Endodermal cell (in vitro differentiated cells): ENCODE measurements at regions not wholly inside any gene's neighbourhood (a gene's known extent, or its start where the extent isn't known, plus 50 kb on each side); places are given as distances from the start of the nearest gene placed in this dataset.

Source experiments
- DNase-seq: peaks from one replicate; pipeline ENCODE4 v3.0.0-alpha.2; 2017
- H3K27ac ChIP-seq: 2 replicates; pipeline ENCODE4 v1.5.1; 2013; ENCODE audit warnings: mild to moderate bottlenecking, low read depth, low read length, moderate library complexity
- H3K27me3 ChIP-seq: 2 replicates; pipeline ENCODE4 v1.6.1; 2013; ENCODE audit warnings: mild to moderate bottlenecking, low read length, moderate library complexity; ENCODE audit not compliant: insufficient read depth, control insufficient read depth, poor library complexity, severe bottlenecking
- H3K36me3 ChIP-seq: 2 replicates; pipeline ENCODE4 v1.7.0; 2013; ENCODE audit warnings: mild to moderate bottlenecking, low read length, moderate library complexity; ENCODE audit not compliant: control insufficient read depth, insufficient read depth
- H3K4me1 ChIP-seq: one replicate; pipeline ENCODE4 v1.7.0; 2013; ENCODE audit warnings: low read length; ENCODE audit not compliant: control insufficient read depth, insufficient read depth
- H3K4me3 ChIP-seq: 2 replicates; pipeline ENCODE4 v1.5.1; 2013; ENCODE audit warnings: mild to moderate bottlenecking, low read length, moderate library complexity
- H3K9ac ChIP-seq: 2 replicates; pipeline ENCODE4 v1.6.1; 2013; ENCODE audit warnings: mild to moderate bottlenecking, low read length, moderate library complexity; ENCODE audit not compliant: poor library complexity, severe bottlenecking; ENCODE audit errors: extremely low read depth
- H3K9me3 ChIP-seq: 2 replicates; pipeline ENCODE4 v1.6.1; 2013; ENCODE audit warnings: mild to moderate bottlenecking, low read length, moderate library complexity; ENCODE audit not compliant: control insufficient read depth
- H3K27ac Mint-ChIP-seq: 2 replicates; pipeline ENCODE4 v1.8.0; 2020; ENCODE audit warnings: mixed read lengths
- H3K27me3 Mint-ChIP-seq: 2 replicates; pipeline ENCODE4 v1.8.0; 2021; ENCODE audit warnings: mild to moderate bottlenecking, mixed read lengths; ENCODE audit not compliant: insufficient read depth
- H3K36me3 Mint-ChIP-seq: 2 replicates; pipeline ENCODE4 v1.8.0; 2020; ENCODE audit warnings: low read depth, mixed read lengths
- H3K4me1 Mint-ChIP-seq: 2 replicates; pipeline ENCODE4 v1.8.0; 2020; ENCODE audit warnings: mixed read lengths
- H3K4me3 Mint-ChIP-seq: 2 replicates; pipeline ENCODE4 v1.8.0; 2020; ENCODE audit warnings: mild to moderate bottlenecking, moderate library complexity, mixed read lengths
- H3K9me3 Mint-ChIP-seq: 2 replicates; pipeline ENCODE4 v1.8.0; 2020; ENCODE audit warnings: mild to moderate bottlenecking, mixed read lengths
- WGBS, 2 experiments: methylation state at CpG; one replicate each; pipeline versions ENCODE4 v1.1.5 to v1.1.7; 2013; ENCODE audit warnings: missing lambda C conversion rate in 2 of 2, mixed read lengths in 1 of 2; ENCODE audit not compliant: insufficient coverage in 1 of 2, insufficient read length in 1 of 2; 5-methylcytosine and 5-hydroxymethylcytosine counted together
- TF ChIP-seq, protein P1 (sequence below): fragments of 200-600 bp; sonication (generic); conservative IDR thresholded peaks from 2 replicates; pipeline ENCODE4 v1.5.0; 2021; ENCODE audit warnings: antibody characterized with exemption, mild to moderate bottlenecking

DNA sequence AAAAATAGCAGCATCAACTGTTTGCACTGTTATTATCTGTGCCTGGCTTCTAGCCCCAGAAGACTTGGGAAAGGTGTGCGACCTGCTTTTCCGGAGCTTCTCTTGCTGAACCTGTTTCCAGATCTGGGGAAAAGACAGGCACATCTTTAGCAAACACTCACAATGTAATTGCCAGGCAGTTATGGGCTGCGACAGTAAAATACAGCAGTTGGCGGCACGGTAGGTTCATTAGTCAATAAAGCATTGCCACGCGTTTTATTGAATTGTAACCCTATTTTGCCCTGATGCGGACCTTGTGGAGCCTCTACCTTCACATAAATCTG lies 223.7 kb upstream of the TSHZ3 start:
- Histone ChIP-seq H3K27me3 (no peaks in the 10 kb centered on the region), H3K36me3 (no peaks in the 10 kb centered on the region), H3K4me3 (no peak overlapping the region), H3K9me3 (no peaks in the 10 kb centered on the region), H3K9ac (no peak overlapping the region), H3K27ac (no peak overlapping the region), H3K4me1 (no peaks in the 10 kb centered on the region)
- Mint-ChIP-seq H3K27me3 (no peaks in the 10 kb centered on the region), H3K27ac (no peak overlapping the region), H3K4me1 (peaks cover 3% of the 10 kb centered on the region), H3K4me3 (no peak overlapping the region), H3K9me3 (no peaks in the 10 kb centered on the region), H3K36me3 (no peaks in the 10 kb centered on the region)
- 95% methylated on average over 7 to 8 of the region's 8 CpGs for WGBS, 2 experiments
- TF ChIP-seq, protein P1, sequence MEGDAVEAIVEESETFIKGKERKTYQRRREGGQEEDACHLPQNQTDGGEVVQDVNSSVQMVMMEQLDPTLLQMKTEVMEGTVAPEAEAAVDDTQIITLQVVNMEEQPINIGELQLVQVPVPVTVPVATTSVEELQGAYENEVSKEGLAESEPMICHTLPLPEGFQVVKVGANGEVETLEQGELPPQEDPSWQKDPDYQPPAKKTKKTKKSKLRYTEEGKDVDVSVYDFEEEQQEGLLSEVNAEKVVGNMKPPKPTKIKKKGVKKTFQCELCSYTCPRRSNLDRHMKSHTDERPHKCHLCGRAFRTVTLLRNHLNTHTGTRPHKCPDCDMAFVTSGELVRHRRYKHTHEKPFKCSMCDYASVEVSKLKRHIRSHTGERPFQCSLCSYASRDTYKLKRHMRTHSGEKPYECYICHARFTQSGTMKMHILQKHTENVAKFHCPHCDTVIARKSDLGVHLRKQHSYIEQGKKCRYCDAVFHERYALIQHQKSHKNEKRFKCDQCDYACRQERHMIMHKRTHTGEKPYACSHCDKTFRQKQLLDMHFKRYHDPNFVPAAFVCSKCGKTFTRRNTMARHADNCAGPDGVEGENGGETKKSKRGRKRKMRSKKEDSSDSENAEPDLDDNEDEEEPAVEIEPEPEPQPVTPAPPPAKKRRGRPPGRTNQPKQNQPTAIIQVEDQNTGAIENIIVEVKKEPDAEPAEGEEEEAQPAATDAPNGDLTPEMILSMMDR, result no peak
- DNase-seq, result peak; percentile 22

- H3K4me1 Mint-ChIP-seq, result no peaks in the 10 kb centered on the region
Measured at GRCh38 chr19:31574251-31574973, 225.2 kb upstream of the TSHZ3 start.

DNA sequence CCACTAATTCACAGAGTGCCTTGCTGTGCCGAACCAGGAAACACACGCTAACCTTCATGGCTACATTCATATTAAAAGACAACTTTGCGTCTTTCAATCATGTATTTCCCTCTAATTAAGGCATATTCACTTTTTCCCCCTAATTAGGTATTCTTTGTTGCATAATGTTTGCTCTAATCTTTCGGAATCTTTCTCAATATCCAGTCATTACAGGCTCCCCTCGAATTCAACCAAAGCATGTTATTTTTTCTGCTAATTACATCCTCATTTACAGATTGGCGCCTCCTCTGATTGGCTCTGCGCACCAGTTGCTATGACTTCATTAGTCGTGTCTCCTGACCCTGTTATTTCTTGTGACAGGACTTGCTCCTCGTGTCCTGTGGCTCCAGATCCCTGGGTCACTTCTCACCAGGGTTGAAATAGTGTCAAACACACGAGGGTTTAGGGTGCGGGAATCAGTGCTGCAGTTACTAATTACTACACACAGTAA lies 226.7 kb upstream of the TSHZ3 start:
- 93 to 95% methylated on average over 8 to 11 of the region's 11 CpGs for WGBS, 2 experiments

More at GRCh38 chr19:31574251-31574973, 225.2 kb upstream of the TSHZ3 start:
- Histone ChIP-seq H3K4me1 (no peaks in the 10 kb centered on the region), H3K9ac (no peak overlapping the region), H3K36me3 (no peaks in the 10 kb centered on the region), H3K27me3 (no peaks in the 10 kb centered on the region), H3K9me3 (no peaks in the 10 kb centered on the region), H3K4me3 (no peak overlapping the region), H3K27ac (no peak overlapping the region)
- H3K36me3 Mint-ChIP-seq, result no peaks in the 10 kb centered on the region
- no peak overlapping the region for H3K4me3 Mint-ChIP-seq
- DNase-seq, result peak; percentile 59
- WGBS, 2 experiments, result 83 to 84% methylated on average over 8 to 14 of the region's 14 CpGs
- H3K27me3 Mint-ChIP-seq, result no peaks in the 10 kb centered on the region
- no peaks in the 10 kb centered on the region for H3K9me3 Mint-ChIP-seq
- TF ChIP-seq, protein P1, result peak; percentile 15
- H3K27ac Mint-ChIP-seq, result no peak overlapping the region

More for the DNA sequence above, 226.7 kb upstream of the TSHZ3 start:
- no peak overlapping the region for H3K9ac ChIP-seq
- no peaks in the 10 kb centered on the region for H3K36me3 ChIP-seq
- TF ChIP-seq, protein P1, result no peak
- Mint-ChIP-seq H3K4me3 (no peak overlapping the region), H3K36me3 (no peaks in the 10 kb centered on the region), H3K27ac (no peak overlapping the region), H3K4me1 (no peaks in the 10 kb centered on the region), H3K27me3 (no peaks in the 10 kb centered on the region), H3K9me3 (no peaks in the 10 kb centered on the region)
- H3K4me1 ChIP-seq, result no peaks in the 10 kb centered on the region
- H3K27ac ChIP-seq, result no peak overlapping the region
- H3K9me3 ChIP-seq, result no peaks in the 10 kb centered on the region
- no peaks in the 10 kb centered on the region for H3K27me3 ChIP-seq
- peak; percentile 19 for DNase-seq
- no peak overlapping the region for H3K4me3 ChIP-seq
